ENCODE measurements at regions not wholly inside any gene's neighbourhood (a gene's known extent, or its start where the extent isn't known, plus 50 kb on each side); places are given as distances from the start of the nearest gene placed in this dataset.

- no peak for FAIRE-seq
Observed at GRCh38 chr15:70488002-70488605, 275.3 kb downstream of the UACA start.

GRCh38 chr15:70487387-70487740, 276.0 kb downstream of the UACA start:
- no peak for FAIRE-seq

- no peak for FAIRE-seq
Observed at GRCh38 chr15:70486451-70487386, 276.6 kb downstream of the UACA start.

- FAIRE-seq: no peak
Observed at GRCh38 chr15:70486012-70486411, 277.3 kb downstream of the UACA start.

- FAIRE-seq: no peak
Observed at GRCh38 chr15:70484993-70485392, 278.4 kb downstream of the UACA start.

GRCh38 chr15:70483513-70483912, 279.8 kb downstream of the UACA start:
- FAIRE-seq: no peak

GRCh38 chr15:70480196-70480856, 283.0 kb downstream of the UACA start:
- FAIRE-seq: no peak

- no peak for FAIRE-seq
Observed at GRCh38 chr15:70479785-70480184, 283.6 kb downstream of the UACA start.

- FAIRE-seq: no peak
Observed at GRCh38 chr15:70479056-70479455, 284.3 kb downstream of the UACA start.

GRCh38 chr15:70478251-70478990, 284.9 kb downstream of the UACA start:
- no peak for FAIRE-seq

GRCh38 chr15:70477750-70478250, 285.6 kb downstream of the UACA start:
- no peak for FAIRE-seq

- no peak for FAIRE-seq
Observed at GRCh38 chr15:70476441-70476840, 286.9 kb downstream of the UACA start.

- no peak for FAIRE-seq
Observed at GRCh38 chr15:70475921-70476320, 287.4 kb downstream of the UACA start.

GRCh38 chr15:70475407-70475781, 288.0 kb downstream of the UACA start:
- FAIRE-seq: no peak

GRCh38 chr15:70474471-70475406, 288.6 kb downstream of the UACA start:
- FAIRE-seq: no peak

- FAIRE-seq: no peak
Observed at GRCh38 chr15:70473581-70474370, 289.6 kb downstream of the UACA start.

- FAIRE-seq: no peak
Observed at GRCh38 chr15:70471517-70471916, 291.8 kb downstream of the UACA start.

- no peak for FAIRE-seq
Observed at GRCh38 chr15:70470556-70471191, 292.7 kb downstream of the UACA start.

- FAIRE-seq: no peak
Observed at GRCh38 chr15:70469651-70470555, 293.5 kb downstream of the UACA start.
